ENCODE measurements at regions not wholly inside any gene's neighbourhood (a gene's known extent, or its start where the extent isn't known, plus 50 kb on each side); places are given as distances from the start of the nearest gene placed in this dataset.

- no peak for TF ChIP-seq MYC (IDR thresholded peaks at IDR 0.05; ENCODE audit: low read depth, low read length)
- TF ChIP-seq POLR2A (IDR thresholded peaks at IDR 0.05; ENCODE audit: extremely low read depth, insufficient read length): no peak
- TF ChIP-seq, protein P1, sequence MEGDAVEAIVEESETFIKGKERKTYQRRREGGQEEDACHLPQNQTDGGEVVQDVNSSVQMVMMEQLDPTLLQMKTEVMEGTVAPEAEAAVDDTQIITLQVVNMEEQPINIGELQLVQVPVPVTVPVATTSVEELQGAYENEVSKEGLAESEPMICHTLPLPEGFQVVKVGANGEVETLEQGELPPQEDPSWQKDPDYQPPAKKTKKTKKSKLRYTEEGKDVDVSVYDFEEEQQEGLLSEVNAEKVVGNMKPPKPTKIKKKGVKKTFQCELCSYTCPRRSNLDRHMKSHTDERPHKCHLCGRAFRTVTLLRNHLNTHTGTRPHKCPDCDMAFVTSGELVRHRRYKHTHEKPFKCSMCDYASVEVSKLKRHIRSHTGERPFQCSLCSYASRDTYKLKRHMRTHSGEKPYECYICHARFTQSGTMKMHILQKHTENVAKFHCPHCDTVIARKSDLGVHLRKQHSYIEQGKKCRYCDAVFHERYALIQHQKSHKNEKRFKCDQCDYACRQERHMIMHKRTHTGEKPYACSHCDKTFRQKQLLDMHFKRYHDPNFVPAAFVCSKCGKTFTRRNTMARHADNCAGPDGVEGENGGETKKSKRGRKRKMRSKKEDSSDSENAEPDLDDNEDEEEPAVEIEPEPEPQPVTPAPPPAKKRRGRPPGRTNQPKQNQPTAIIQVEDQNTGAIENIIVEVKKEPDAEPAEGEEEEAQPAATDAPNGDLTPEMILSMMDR (IDR thresholded peaks at IDR 0.05; ENCODE audit: low read depth, low read length): no peak
- TF ChIP-seq, protein P2, sequence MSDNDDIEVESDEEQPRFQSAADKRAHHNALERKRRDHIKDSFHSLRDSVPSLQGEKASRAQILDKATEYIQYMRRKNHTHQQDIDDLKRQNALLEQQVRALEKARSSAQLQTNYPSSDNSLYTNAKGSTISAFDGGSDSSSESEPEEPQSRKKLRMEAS (IDR thresholded peaks at IDR 0.05; ENCODE audit: low read depth, low read length): no peak
These were observed 126.3 kb upstream of the JUN start for GRCh38 chr1:58909914-58910681.

All from NB4 (cell line).